ENCODE measurements at regions not wholly inside any gene's neighbourhood (a gene's known extent, or its start where the extent isn't known, plus 50 kb on each side); places are given as distances from the start of the nearest gene placed in this dataset.

DNA sequence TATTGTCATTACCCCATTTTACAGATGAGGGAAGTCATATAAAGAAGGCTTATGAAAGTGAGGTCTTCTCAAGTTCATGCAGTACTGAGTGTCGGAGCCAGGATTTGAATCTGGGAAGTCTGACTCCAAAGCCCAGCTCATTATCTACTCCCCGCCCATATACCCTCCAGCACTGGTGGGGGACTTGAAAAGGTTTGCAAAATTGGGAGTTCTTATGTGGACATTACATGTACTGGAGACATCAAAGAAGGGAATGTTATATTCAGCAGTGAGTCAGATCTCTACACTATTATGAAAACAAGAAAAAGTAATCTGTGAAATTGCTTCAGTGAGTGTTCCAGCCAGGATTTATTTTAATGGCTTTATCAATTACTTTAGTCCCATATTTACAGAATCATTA is 185.2 kb upstream of the CADPS start:
- Histone ChIP-seq H3K27ac (ENCODE audit: low read length) (no peak overlapping the region), H3K4me3 (ENCODE audit: low read length) (no peak overlapping the region), H3K9me3 (replicated peaks; ENCODE audit: control insufficient read depth, low read depth, low read length) (no peaks in the 10 kb centered on the region), H3K27me3 (ENCODE audit: control insufficient read depth, insufficient read depth, low read length) (no peaks in the 10 kb centered on the region), H3K4me1 (ENCODE audit: control insufficient read depth, insufficient read depth, low read length) (no peaks in the 10 kb centered on the region), H3K36me3 (ENCODE audit: control insufficient read depth, insufficient read depth, low read length) (no peaks in the 10 kb centered on the region)
- no CpG with 5 or more reads among the region's 2 CpGs for WGBS (ENCODE audit: insufficient coverage)
- no peak for DNase-seq

DNA sequence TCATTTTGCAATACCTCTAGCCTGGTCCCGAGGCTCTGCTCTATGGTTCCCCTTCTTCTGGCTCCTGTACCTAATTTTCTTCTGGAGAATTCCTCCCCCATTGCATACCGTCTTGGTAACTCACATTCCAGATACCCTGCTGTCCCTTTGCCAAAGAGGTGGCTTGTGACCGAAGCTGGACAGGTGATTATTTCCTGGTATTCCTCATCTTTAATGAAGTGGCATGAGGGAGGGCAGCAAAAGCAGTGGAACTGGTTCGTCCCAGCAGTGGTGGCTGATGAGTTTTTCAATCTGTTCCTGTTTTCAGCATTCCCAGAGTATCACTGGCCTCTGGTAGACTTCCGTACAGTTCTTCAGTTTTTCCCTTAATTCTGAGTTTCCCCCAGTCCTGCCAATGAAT is 186.2 kb upstream of the CADPS start:
- H3K27me3 ChIP-seq (ENCODE audit: control insufficient read depth, insufficient read depth, low read length) = no peaks in the 10 kb centered on the region
- DNase-seq = no peak
- no peak overlapping the region for H3K4me3 ChIP-seq (ENCODE audit: low read length)
- H3K9me3 ChIP-seq (replicated peaks; ENCODE audit: control insufficient read depth, low read depth, low read length) = no peaks in the 10 kb centered on the region
- 53% methylated on average over 2 of the region's 5 CpGs for WGBS (ENCODE audit: insufficient coverage)
- H3K4me1 ChIP-seq (ENCODE audit: control insufficient read depth, insufficient read depth, low read length) = no peaks in the 10 kb centered on the region
- H3K27ac ChIP-seq (ENCODE audit: low read length) = no peak overlapping the region
- H3K36me3 ChIP-seq (ENCODE audit: control insufficient read depth, insufficient read depth, low read length) = no peaks in the 10 kb centered on the region

DNA sequence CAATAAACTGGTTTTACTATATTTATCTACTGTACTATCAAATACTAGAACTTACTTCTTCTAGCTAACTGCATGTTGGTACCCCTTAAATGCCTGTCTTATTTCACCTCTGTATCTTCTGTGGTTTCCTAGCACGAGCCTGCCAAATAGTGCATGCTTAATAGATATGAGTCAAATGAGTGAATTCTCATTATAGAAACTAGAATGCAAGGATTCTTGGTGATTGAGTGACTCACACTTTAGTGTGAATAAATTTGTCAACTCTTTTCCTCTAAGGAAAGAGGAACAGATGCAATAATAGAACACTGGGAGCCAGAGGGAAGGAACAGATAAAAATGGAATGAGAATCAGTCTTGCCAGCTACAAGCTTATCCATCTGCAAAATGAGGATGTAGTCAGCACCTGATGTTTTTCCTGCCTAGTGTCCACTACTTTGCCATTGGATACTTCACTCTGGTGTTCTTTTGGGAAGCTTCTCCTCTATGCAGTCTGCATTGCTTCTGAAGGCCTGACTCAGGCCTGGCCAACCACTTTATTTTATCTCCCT is 189.1 kb upstream of the CADPS start:
- DNase-seq = no peak
- Histone ChIP-seq H3K4me1 (ENCODE audit: control insufficient read depth, insufficient read depth, low read length) (no peaks in the 10 kb centered on the region), H3K9me3 (replicated peaks; ENCODE audit: control insufficient read depth, low read depth, low read length) (no peaks in the 10 kb centered on the region), H3K27me3 (ENCODE audit: control insufficient read depth, insufficient read depth, low read length) (no peaks in the 10 kb centered on the region), H3K27ac (ENCODE audit: low read length) (no peak overlapping the region), H3K36me3 (ENCODE audit: control insufficient read depth, insufficient read depth, low read length) (no peaks in the 10 kb centered on the region), H3K4me3 (ENCODE audit: low read length) (no peak overlapping the region)
- no CpG with 5 or more reads among the region's 1 CpG for WGBS (ENCODE audit: insufficient coverage)

DNA sequence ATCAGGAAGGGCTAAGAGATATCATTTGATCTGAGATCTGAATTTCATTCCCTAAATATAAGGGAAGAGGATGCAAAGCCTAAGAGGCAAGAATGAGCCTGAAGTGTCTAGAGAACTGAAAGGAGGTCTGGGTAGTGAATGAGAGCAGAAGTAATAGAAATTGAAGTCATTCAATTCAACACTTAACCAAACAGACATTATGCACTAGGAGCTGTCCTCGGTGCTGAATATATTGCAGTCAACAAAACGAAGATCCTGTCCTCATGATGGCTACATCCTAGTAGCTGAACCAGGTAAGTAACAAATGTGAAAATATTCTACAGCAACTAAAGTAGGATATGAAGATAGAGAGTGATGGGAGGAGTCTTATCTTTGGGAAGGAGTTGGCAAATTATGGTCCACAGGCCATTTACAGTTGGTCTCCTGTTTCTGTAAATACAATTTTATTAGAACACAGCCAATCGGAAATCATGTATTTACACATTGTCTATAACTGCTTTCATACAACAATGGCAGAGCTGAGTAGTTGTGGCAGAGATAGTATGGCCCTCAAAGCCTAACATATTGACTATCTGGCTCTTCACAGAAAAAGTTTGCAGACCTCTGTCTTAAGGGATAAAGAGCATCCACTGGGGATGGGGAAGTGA is 192.9 kb upstream of the CADPS start:
- Histone ChIP-seq H3K4me3 (ENCODE audit: low read length) (no peak overlapping the region), H3K4me1 (ENCODE audit: control insufficient read depth, insufficient read depth, low read length) (no peaks in the 10 kb centered on the region), H3K36me3 (ENCODE audit: control insufficient read depth, insufficient read depth, low read length) (no peaks in the 10 kb centered on the region), H3K9me3 (replicated peaks; ENCODE audit: control insufficient read depth, low read depth, low read length) (no peaks in the 10 kb centered on the region), H3K27ac (ENCODE audit: low read length) (no peak overlapping the region), H3K27me3 (ENCODE audit: control insufficient read depth, insufficient read depth, low read length) (no peaks in the 10 kb centered on the region)
- DNase-seq = peak; percentile 82
- no CpG with 5 or more reads among the region's 3 CpGs for WGBS (ENCODE audit: insufficient coverage)

DNA sequence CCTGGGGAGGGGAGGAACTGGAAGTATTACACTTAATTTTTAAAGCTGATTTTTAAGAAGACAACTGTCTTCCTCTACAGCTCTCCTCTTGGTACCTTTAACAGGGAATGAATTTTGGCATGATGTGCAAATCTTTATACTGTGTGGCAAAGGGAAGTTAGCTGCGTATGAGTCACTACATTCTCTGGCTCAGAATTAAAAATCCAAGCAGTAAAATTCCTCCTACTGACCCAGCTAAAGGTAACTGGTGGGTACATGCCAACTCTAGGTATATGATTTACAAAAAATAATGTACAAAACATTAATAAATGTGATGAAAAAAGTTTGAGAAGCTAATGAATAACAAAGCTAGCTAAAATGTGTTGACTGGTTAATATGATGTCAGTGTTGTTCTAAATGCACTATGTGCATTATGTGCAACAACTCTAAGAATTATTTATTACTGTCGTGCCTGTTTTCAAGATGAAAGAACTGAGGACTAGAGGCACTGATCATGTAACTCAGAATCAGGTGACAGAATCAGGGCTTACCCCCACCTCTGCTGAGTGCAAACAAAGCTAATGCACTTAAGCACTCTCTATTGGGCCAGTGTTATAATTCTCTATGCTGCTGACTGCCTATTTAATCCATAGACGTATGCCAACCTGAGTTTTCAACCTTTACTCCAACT is 194.7 kb upstream of the CADPS start:
- WGBS (ENCODE audit: insufficient coverage) = no CpG with 5 or more reads among the region's 3 CpGs
- H3K4me3 ChIP-seq (ENCODE audit: low read length) = no peak overlapping the region
- H3K4me1 ChIP-seq (ENCODE audit: control insufficient read depth, insufficient read depth, low read length) = no peaks in the 10 kb centered on the region
- no peak for DNase-seq
- no peak overlapping the region for H3K27ac ChIP-seq (ENCODE audit: low read length)
- H3K36me3 ChIP-seq (ENCODE audit: control insufficient read depth, insufficient read depth, low read length) = no peaks in the 10 kb centered on the region
- H3K9me3 ChIP-seq (replicated peaks; ENCODE audit: control insufficient read depth, low read depth, low read length) = no peaks in the 10 kb centered on the region
- H3K27me3 ChIP-seq (ENCODE audit: control insufficient read depth, insufficient read depth, low read length) = no peaks in the 10 kb centered on the region

DNA sequence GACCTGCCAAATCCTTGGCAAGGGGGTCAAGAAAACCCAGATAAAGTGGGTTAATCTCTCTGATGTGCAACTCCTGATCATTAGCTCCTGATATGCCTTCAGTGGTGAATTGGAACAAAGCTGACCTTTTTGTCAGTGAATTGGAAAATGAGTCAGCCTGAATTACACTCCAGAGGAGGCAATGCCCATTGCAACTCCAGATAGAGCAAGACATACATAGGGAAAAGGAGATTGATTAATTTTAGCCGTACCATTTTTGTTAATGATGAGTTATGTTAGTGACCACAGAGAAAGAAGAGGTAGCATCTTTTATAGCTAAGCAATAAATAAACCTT is 195.2 kb upstream of the CADPS start:
- no peaks in the 10 kb centered on the region for H3K36me3 ChIP-seq (ENCODE audit: control insufficient read depth, insufficient read depth, low read length)
- no peaks in the 10 kb centered on the region for H3K4me1 ChIP-seq (ENCODE audit: control insufficient read depth, insufficient read depth, low read length)
- WGBS (ENCODE audit: insufficient coverage) = no CpG with 5 or more reads among the region's 1 CpG
- no peak for DNase-seq
- H3K27me3 ChIP-seq (ENCODE audit: control insufficient read depth, insufficient read depth, low read length) = no peaks in the 10 kb centered on the region
- H3K4me3 ChIP-seq (ENCODE audit: low read length) = no peak overlapping the region
- H3K27ac ChIP-seq (ENCODE audit: low read length) = no peak overlapping the region
- H3K9me3 ChIP-seq (replicated peaks; ENCODE audit: control insufficient read depth, low read depth, low read length) = no peaks in the 10 kb centered on the region

DNA sequence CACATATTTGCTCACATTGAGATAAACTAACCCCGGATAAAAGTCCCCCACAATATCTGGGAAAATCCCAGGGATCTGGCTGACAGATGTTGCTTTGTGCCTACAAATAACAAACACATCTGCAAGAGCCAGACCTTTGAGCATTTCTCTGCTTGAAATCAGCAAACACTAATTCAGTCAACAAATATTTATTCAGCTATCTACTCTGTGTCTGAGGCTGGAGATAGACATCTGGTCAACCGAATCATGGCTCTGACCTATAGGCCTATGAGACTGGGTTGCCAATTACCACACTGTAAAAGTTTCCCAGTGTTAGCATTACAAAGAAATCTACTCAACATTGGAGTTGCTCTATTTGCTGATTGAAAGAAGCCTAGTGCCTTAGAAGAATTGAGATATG is 201.1 kb upstream of the CADPS start:
- Histone ChIP-seq H3K27me3 (ENCODE audit: control insufficient read depth, insufficient read depth, low read length) (no peaks in the 10 kb centered on the region), H3K27ac (ENCODE audit: low read length) (no peak overlapping the region), H3K4me1 (ENCODE audit: control insufficient read depth, insufficient read depth, low read length) (no peaks in the 10 kb centered on the region), H3K4me3 (ENCODE audit: low read length) (no peak overlapping the region), H3K36me3 (ENCODE audit: control insufficient read depth, insufficient read depth, low read length) (no peaks in the 10 kb centered on the region), H3K9me3 (replicated peaks; ENCODE audit: control insufficient read depth, low read depth, low read length) (no peaks in the 10 kb centered on the region)
- DNase-seq = no peak
- WGBS (ENCODE audit: insufficient coverage) = 86% methylated on average over 1 of the region's 2 CpGs

DNA sequence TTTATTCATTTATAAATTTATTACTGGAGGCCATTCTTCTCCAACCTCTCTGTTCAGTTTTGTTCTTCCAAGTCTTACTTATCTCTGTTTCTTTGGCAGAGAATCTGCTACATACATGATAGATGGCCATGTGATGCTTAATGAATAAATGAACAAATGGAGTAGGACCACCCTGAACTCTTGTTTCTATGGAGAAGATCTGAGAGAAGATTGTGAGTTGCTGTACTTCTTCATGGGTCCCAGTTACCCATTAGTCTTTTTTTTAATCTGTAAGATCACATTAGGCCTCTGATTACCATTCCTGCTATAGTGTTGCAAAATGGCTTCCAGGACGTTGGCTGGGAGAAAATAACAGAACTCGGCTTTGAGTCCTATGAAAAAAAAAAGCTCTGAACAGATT is 191.9 kb upstream of the SYNPR start:
- peak; percentile 2 for DNase-seq
- Histone ChIP-seq H3K27me3 (ENCODE audit: control insufficient read depth, insufficient read depth, low read length) (no peaks in the 10 kb centered on the region), H3K36me3 (ENCODE audit: control insufficient read depth, insufficient read depth, low read length) (no peaks in the 10 kb centered on the region), H3K27ac (ENCODE audit: low read length) (no peak overlapping the region), H3K9me3 (replicated peaks; ENCODE audit: control insufficient read depth, low read depth, low read length) (no peaks in the 10 kb centered on the region), H3K4me3 (ENCODE audit: low read length) (no peak overlapping the region), H3K4me1 (ENCODE audit: control insufficient read depth, insufficient read depth, low read length) (no peaks in the 10 kb centered on the region)
- WGBS (ENCODE audit: insufficient coverage) = no CpG with 5 or more reads among the region's 2 CpGs

DNA sequence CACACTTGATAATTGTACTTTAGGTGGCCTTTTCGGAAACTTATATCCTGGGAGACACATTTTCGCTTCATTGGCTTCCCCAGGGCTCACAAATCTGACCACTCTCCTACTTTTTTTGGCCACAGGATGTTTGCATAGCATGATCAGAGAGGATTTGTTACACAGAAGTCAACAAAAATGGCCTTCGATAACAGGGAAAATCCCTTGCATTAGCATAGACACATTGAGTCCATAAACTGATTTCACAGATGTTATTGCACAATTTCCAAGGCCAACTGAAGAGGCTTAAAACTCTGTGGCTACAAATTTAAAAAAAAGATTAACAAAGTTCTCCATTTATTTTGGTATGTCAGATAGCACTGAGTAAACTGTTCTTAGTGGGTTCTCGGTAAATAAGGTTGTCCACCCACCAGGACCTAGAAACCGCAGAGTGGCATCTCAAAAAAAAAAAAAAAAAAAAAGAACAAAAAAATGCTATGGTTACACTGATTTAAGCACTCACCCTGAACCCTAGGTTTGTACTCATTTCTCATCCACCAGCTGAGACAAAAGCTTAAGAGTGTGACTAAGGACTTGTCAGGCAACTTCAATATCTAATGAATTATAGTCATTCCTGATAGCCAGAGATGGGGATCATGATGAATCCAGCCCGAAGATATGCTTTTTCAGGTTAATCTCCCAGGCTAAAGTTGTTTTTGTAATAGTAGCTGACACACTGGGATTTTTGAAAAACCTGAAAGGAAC is 188.9 kb upstream of the SYNPR start:
- no peak for DNase-seq
- Histone ChIP-seq H3K36me3 (ENCODE audit: control insufficient read depth, insufficient read depth, low read length) (no peaks in the 10 kb centered on the region), H3K9me3 (replicated peaks; ENCODE audit: control insufficient read depth, low read depth, low read length) (no peaks in the 10 kb centered on the region), H3K4me1 (ENCODE audit: control insufficient read depth, insufficient read depth, low read length) (no peaks in the 10 kb centered on the region), H3K27me3 (ENCODE audit: control insufficient read depth, insufficient read depth, low read length) (no peaks in the 10 kb centered on the region), H3K4me3 (ENCODE audit: low read length) (no peak overlapping the region), H3K27ac (ENCODE audit: low read length) (no peak overlapping the region)
- WGBS (ENCODE audit: insufficient coverage) = 70% methylated on average over 2 of the region's 6 CpGs

DNA sequence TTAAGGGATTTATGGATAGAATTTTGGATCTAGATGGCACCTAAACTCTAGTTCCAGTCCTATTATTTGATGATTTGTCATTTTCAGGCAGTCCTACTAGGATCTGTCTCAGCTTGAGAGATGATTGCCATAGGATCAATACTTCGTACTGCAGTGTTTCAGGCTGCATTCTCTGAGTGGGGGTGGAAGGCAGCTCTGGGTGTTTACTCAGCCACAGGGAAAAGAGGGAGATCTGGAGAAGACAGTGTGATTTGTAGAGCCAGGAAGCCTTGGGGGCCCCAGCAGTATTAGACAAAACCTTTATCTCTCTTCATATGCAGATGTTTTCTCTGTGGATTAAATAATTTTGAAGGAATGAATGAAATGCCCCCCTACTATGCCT is 188.4 kb upstream of the SYNPR start:
- Histone ChIP-seq H3K27ac (ENCODE audit: low read length) (no peak overlapping the region), H3K36me3 (ENCODE audit: control insufficient read depth, insufficient read depth, low read length) (no peaks in the 10 kb centered on the region), H3K4me1 (ENCODE audit: control insufficient read depth, insufficient read depth, low read length) (no peaks in the 10 kb centered on the region), H3K4me3 (ENCODE audit: low read length) (no peak overlapping the region), H3K9me3 (replicated peaks; ENCODE audit: control insufficient read depth, low read depth, low read length) (no peaks in the 10 kb centered on the region), H3K27me3 (ENCODE audit: control insufficient read depth, insufficient read depth, low read length) (no peaks in the 10 kb centered on the region)
- 67% methylated on average over 1 of the region's 1 CpG for WGBS (ENCODE audit: insufficient coverage)
- DNase-seq = no peak

All from muscle of leg (tissue), 3 donors.